Endodermal cell (in vitro differentiated cells): ENCODE measurements at regions not wholly inside any gene's neighbourhood (a gene's known extent, or its start where the extent isn't known, plus 50 kb on each side); places are given as distances from the start of the nearest gene placed in this dataset.

Experiments
- DNase-seq: peaks from one replicate; pipeline ENCODE4 v3.0.0-alpha.2; 2017
- H3K27ac ChIP-seq: 2 replicates; pipeline ENCODE4 v1.5.1; 2013; ENCODE audit warnings: mild to moderate bottlenecking, low read depth, low read length, moderate library complexity
- H3K27me3 ChIP-seq: 2 replicates; pipeline ENCODE4 v1.6.1; 2013; ENCODE audit warnings: mild to moderate bottlenecking, low read length, moderate library complexity; ENCODE audit not compliant: insufficient read depth, control insufficient read depth, poor library complexity, severe bottlenecking
- H3K36me3 ChIP-seq: 2 replicates; pipeline ENCODE4 v1.7.0; 2013; ENCODE audit warnings: mild to moderate bottlenecking, low read length, moderate library complexity; ENCODE audit not compliant: control insufficient read depth, insufficient read depth
- H3K4me1 ChIP-seq: one replicate; pipeline ENCODE4 v1.7.0; 2013; ENCODE audit warnings: low read length; ENCODE audit not compliant: control insufficient read depth, insufficient read depth
- H3K4me3 ChIP-seq: 2 replicates; pipeline ENCODE4 v1.5.1; 2013; ENCODE audit warnings: mild to moderate bottlenecking, low read length, moderate library complexity
- H3K9ac ChIP-seq: 2 replicates; pipeline ENCODE4 v1.6.1; 2013; ENCODE audit warnings: mild to moderate bottlenecking, low read length, moderate library complexity; ENCODE audit not compliant: poor library complexity, severe bottlenecking; ENCODE audit errors: extremely low read depth
- H3K9me3 ChIP-seq: 2 replicates; pipeline ENCODE4 v1.6.1; 2013; ENCODE audit warnings: mild to moderate bottlenecking, low read length, moderate library complexity; ENCODE audit not compliant: control insufficient read depth
- H3K27ac Mint-ChIP-seq: 2 replicates; pipeline ENCODE4 v1.8.0; 2020; ENCODE audit warnings: mixed read lengths
- H3K27me3 Mint-ChIP-seq: 2 replicates; pipeline ENCODE4 v1.8.0; 2021; ENCODE audit warnings: mild to moderate bottlenecking, mixed read lengths; ENCODE audit not compliant: insufficient read depth
- H3K36me3 Mint-ChIP-seq: 2 replicates; pipeline ENCODE4 v1.8.0; 2020; ENCODE audit warnings: low read depth, mixed read lengths
- H3K4me1 Mint-ChIP-seq: 2 replicates; pipeline ENCODE4 v1.8.0; 2020; ENCODE audit warnings: mixed read lengths
- H3K4me3 Mint-ChIP-seq: 2 replicates; pipeline ENCODE4 v1.8.0; 2020; ENCODE audit warnings: mild to moderate bottlenecking, moderate library complexity, mixed read lengths
- H3K9me3 Mint-ChIP-seq: 2 replicates; pipeline ENCODE4 v1.8.0; 2020; ENCODE audit warnings: mild to moderate bottlenecking, mixed read lengths
- WGBS, 2 experiments: methylation state at CpG; one replicate each; pipeline versions ENCODE4 v1.1.5 to v1.1.7; 2013; ENCODE audit warnings: missing lambda C conversion rate in 2 of 2, mixed read lengths in 1 of 2; ENCODE audit not compliant: insufficient coverage in 1 of 2, insufficient read length in 1 of 2; 5-methylcytosine and 5-hydroxymethylcytosine counted together
- TF ChIP-seq, protein P1 (sequence below): fragments of 200-600 bp; sonication (generic); conservative IDR thresholded peaks from 2 replicates; pipeline ENCODE4 v1.5.0; 2021; ENCODE audit warnings: antibody characterized with exemption, mild to moderate bottlenecking

DNA sequence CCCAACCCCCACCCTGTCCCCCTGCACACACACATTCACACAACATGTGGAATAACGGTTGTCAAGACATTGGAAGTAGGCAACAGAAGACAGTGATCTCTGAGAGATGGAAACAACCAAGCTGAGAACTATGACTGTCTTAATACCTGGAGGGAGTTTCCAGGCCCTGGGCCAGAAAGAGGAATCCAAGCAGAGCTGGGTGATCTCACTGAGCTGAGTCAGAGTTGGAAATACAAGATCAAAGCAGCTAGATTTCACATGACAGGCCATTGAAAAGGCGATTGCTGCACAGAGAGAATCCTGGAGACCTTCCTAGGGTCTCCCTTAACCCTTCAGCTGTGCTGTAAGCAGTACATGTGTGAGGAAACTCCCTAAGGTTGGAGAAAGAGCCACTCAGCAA lies 165.8 kb upstream of the PRSS1 start:
- Histone ChIP-seq H3K4me1 (peaks cover 12% of the 10 kb centered on the region), H3K36me3 (no peaks in the 10 kb centered on the region), H3K9me3 (no peaks in the 10 kb centered on the region), H3K27me3 (no peaks in the 10 kb centered on the region), H3K4me3 (no peak overlapping the region), H3K27ac (no peak overlapping the region), H3K9ac (no peak overlapping the region)
- WGBS, 2 experiments = 43 to 44% methylated on average over 2 of the region's 2 CpGs
- Mint-ChIP-seq H3K27ac (no peak overlapping the region), H3K36me3 (no peaks in the 10 kb centered on the region), H3K4me1 (peaks cover 13% of the 10 kb centered on the region), H3K4me3 (no peak overlapping the region), H3K9me3 (no peaks in the 10 kb centered on the region), H3K27me3 (peaks cover 10% of the 10 kb centered on the region)
- DNase-seq = no peak
- TF ChIP-seq, protein P1, sequence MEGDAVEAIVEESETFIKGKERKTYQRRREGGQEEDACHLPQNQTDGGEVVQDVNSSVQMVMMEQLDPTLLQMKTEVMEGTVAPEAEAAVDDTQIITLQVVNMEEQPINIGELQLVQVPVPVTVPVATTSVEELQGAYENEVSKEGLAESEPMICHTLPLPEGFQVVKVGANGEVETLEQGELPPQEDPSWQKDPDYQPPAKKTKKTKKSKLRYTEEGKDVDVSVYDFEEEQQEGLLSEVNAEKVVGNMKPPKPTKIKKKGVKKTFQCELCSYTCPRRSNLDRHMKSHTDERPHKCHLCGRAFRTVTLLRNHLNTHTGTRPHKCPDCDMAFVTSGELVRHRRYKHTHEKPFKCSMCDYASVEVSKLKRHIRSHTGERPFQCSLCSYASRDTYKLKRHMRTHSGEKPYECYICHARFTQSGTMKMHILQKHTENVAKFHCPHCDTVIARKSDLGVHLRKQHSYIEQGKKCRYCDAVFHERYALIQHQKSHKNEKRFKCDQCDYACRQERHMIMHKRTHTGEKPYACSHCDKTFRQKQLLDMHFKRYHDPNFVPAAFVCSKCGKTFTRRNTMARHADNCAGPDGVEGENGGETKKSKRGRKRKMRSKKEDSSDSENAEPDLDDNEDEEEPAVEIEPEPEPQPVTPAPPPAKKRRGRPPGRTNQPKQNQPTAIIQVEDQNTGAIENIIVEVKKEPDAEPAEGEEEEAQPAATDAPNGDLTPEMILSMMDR = no peak

DNA sequence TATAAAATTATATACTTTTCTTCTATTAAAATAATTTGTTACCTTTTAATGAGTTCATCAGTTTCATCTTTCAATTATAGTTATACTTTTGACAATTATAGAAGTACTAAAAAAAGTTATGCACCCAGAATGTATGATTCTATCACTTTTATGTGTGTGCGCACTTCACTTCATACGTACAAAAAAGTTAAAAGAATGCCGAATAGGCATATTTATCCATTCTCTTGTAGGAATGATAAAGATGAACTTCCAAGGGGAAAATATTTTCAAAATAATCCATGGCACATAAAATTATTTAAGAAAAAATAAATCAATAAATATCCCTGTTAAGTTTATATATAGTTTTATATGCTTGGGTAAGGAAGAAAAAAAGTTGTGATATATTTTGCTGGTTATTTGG lies 166.9 kb upstream of the PRSS1 start:
- WGBS, 2 experiments = 100% methylated on average over 3 of the region's 3 CpGs
- Mint-ChIP-seq H3K36me3 (no peaks in the 10 kb centered on the region), H3K27ac (no peak overlapping the region)

DNA sequence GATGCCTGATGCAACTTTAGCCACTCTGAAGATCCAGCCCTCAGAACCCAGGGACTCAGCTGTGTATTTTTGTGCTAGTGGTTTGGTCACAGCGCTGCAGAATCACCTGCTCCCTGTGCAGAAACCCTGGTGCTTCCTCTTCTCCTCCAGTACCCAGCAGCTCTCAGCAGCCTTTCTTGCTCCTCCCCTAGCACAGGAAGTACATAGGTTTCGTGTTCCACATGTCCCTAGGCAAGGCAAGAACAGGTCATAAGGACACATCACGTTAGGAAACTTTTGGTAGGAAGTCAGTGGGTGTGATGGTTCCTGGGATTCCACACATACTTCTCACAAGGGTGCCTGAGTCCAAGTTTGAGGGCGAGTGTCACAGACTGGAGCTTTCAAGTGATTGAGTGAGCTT lies 167.9 kb upstream of the PRSS1 start:
- Mint-ChIP-seq H3K4me1 (peaks cover 17% of the 10 kb centered on the region), H3K27ac (no peak overlapping the region), H3K27me3 (peaks cover 10% of the 10 kb centered on the region), H3K36me3 (no peaks in the 10 kb centered on the region), H3K9me3 (no peaks in the 10 kb centered on the region), H3K4me3 (no peak overlapping the region)
- H3K9me3 ChIP-seq = no peaks in the 10 kb centered on the region
- no peak for DNase-seq
- H3K27ac ChIP-seq = no peak overlapping the region
- 78 to 82% methylated on average over 1 to 4 of the region's 4 CpGs for WGBS, 2 experiments
- TF ChIP-seq, protein P1 = no peak
- no peak overlapping the region for H3K9ac ChIP-seq
- no peaks in the 10 kb centered on the region for H3K27me3 ChIP-seq
- H3K4me3 ChIP-seq = no peak overlapping the region
- H3K4me1 ChIP-seq = peaks cover 12% of the 10 kb centered on the region
- no peaks in the 10 kb centered on the region for H3K36me3 ChIP-seq

More for the DNA sequence above, 166.9 kb upstream of the PRSS1 start:
- no peaks in the 10 kb centered on the region for H3K9me3 Mint-ChIP-seq
- Histone ChIP-seq H3K9me3 (no peaks in the 10 kb centered on the region), H3K9ac (no peak overlapping the region), H3K36me3 (no peaks in the 10 kb centered on the region), H3K4me1 (peaks cover 12% of the 10 kb centered on the region), H3K27me3 (no peaks in the 10 kb centered on the region), H3K4me3 (no peak overlapping the region), H3K27ac (no peak overlapping the region)
- peaks cover 10% of the 10 kb centered on the region for H3K27me3 Mint-ChIP-seq
- TF ChIP-seq, protein P1 = no peak
- H3K4me1 Mint-ChIP-seq = peaks cover 13% of the 10 kb centered on the region
- H3K4me3 Mint-ChIP-seq = no peak overlapping the region
- DNase-seq = no peak
